GM21717 (cell line): ENCODE measurements at regions not wholly inside any gene's neighbourhood (a gene's known extent, or its start where the extent isn't known, plus 50 kb on each side); places are given as distances from the start of the nearest gene placed in this dataset.
A peak's percentile ranks its signal among the peaks of the same experiment; 100 is the strongest.
"Not testable (repeated sequence)": the region's sequence is repeated elsewhere in the genome, so short reads cannot be mapped to it uniquely, and the experiment has no call there.

Experiments used
- ATAC-seq: cut with Tn5 transposase; IDR thresholded peaks from one replicate; pipeline ENCODE4 v1.9.1; 2021; ENCODE audit warnings: mild to moderate bottlenecking, moderate library complexity; ENCODE audit not compliant: unreplicated experiment

- no peak for ATAC-seq
Measured at GRCh38 chr18:71125581-71125980, 836.7 kb downstream of the SOCS6 start.

GRCh38 chr18:71116535-71116934, 827.7 kb downstream of the SOCS6 start:
- ATAC-seq: no peak

- no peak for ATAC-seq
Measured at GRCh38 chr18:71115261-71115660, 826.4 kb downstream of the SOCS6 start.

GRCh38 chr18:71114550-71115210, 825.8 kb downstream of the SOCS6 start:
- no peak for ATAC-seq

GRCh38 chr18:71107244-71107643, 818.4 kb downstream of the SOCS6 start:
- no peak for ATAC-seq

DNA sequence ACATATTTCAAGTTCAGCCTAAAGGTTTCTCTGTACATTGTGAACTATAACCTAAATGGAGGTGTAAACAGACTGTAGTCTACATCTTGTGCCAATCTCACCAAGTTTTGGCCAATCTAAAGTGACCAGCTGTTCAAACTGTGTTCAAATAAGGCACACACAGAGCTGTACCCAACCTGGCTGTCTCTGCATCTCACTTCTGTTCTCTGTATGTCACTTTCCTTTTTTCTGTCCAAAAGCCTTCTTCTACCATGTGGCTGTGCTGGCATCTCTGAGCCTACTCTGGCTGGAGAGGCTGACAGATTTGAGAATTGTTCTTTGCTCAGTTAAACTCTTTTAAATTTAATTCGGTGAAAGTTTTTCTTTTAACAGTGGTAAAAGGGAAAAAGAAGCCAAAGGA, 817.9 kb downstream of the SOCS6 start:
- ATAC-seq: no peak

- ATAC-seq: no peak
Measured at GRCh38 chr18:71105994-71106546, 817.2 kb downstream of the SOCS6 start.

DNA sequence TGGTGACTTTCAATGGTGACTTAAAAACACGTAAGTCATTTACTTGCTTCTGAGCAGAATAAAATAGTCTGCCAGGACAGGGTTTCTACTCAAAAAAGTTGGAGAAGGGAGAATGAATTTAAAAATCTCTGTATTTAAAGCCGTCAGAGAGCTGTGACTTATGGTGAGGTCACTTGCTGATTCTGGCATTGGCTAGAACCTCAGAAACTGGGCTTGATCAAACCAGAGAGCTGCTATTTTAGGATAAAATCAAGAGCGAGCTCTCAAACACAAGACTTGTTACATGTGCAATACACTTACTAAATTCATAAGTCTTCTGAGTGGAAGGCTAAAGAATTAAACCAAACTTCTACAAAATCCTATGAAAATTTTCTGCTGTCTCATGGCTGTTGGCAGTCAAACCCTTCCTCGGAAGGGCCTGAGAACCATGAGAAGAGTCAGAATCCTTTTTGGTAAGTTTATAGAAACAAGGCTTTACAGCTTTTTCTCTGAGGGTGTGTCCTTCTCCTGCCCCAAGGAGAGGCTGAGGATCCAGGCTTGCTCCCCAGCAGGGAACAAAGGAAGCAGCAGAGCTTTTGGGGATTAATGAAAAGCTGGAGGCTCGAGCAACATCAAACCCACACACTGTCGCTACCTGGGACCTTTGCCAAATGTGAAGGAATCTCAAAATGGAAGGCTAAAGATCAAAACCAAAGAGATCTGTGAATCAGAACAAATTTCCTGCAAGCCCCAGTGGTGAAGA, 816.4 kb downstream of the SOCS6 start:
- no peak for ATAC-seq

GRCh38 chr18:71079606-71080005, 790.8 kb downstream of the SOCS6 start:
- no peak for ATAC-seq

GRCh38 chr18:71077451-71077850, 788.6 kb downstream of the SOCS6 start:
- ATAC-seq: no peak

DNA sequence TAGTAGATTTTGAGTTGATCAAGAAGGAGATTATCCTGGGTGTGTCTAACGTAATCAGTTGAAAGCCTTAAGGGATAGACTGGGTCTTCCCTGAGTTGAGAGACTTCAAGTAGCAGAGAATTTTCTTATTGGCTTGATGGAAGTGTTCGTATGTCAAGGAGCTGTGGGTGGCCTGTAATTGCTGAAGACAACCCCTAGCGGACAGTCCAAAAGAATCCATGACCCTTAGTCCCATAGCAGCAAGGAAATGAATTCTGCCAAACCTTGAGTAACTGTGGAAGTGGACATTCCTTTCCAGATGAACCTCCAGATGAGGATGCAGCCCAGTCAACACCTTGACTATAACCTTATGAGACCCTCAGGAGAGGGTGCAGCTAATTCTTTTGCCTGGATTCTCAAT, 786.3 kb downstream of the SOCS6 start:
- ATAC-seq: no peak

- no peak for ATAC-seq
Measured at GRCh38 chr18:71068338-71068737, 779.5 kb downstream of the SOCS6 start.

GRCh38 chr18:71049893-71050292, 761.0 kb downstream of the SOCS6 start:
- ATAC-seq: no peak

DNA sequence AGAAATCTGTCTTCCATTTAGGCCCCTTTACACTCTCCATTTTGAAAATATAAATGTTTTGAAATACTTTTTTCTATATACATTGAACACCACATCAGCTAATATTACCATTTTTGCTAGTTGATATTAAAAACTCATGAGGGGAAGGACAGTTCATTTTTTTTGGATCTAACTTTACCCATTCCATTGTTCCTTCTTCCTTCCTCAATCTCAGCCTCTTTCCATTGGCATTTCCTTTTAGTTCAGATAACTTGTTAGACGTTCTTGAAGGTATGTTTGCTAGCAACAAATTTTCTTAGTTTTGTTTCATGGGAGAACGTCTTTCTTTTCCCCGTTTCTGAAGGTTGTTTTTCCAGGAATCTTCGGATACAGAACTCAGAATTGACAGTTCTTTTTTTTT, 759.0 kb downstream of the SOCS6 start:
- no peak for ATAC-seq

- no peak for ATAC-seq
Measured at GRCh38 chr18:71045331-71046065, 756.7 kb downstream of the SOCS6 start.

- ATAC-seq: no peak
Measured at GRCh38 chr18:71040161-71040560, 751.3 kb downstream of the SOCS6 start.

- ATAC-seq: no peak
Measured at GRCh38 chr18:71038196-71038595, 749.4 kb downstream of the SOCS6 start.

DNA sequence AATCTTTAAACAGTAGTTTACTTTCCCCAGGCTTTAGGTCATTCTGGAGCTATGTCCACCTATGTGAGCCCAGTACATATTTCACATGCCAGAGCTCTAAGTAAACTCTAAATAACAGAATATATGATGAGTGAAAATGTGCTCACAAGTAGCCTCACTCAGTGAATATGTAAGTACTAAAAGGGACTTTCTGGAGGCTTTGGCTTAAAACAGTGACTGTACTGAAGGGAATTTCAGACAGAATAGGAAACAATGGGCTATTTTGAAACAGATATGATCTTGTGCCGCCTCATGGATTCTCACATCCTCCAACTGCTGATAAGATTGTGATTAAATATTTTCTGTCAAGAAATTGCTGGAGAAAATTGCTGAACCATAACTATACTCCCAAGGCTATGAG, 747.9 kb downstream of the SOCS6 start:
- peak; percentile 67 for ATAC-seq

- not testable (repeated sequence) for ATAC-seq
Measured at GRCh38 chr18:71031296-71032191, 742.7 kb downstream of the SOCS6 start.

DNA sequence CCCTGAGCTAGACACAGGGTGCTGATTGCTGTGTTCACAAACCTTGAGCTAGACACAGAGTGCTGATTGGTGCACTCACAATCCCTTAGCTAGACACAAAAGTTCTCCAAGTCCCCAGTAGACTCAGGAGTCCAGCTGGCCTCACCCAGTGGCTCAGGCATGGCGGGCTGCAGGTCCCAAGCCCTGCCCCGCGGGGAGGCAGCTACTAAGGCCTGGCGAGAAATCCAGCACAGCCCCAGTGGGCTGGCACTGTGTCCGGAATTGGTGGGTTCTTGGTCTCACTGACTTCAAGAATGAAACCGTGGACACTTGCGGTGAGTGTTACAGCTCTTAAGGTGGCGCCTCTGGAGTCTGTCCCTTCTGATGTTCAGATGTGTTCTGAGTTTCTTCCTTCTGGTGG, 741.2 kb downstream of the SOCS6 start:
- not testable (repeated sequence) for ATAC-seq
